Eye (tissue), 1 donor: ENCODE measurements at regions not wholly inside any gene's neighbourhood (a gene's known extent, or its start where the extent isn't known, plus 50 kb on each side); places are given as distances from the start of the nearest gene placed in this dataset.

Source experiments
- DNase-seq: peaks from one replicate; pipeline ENCODE4 v3.0.0-alpha.2; 2015

- DNase-seq = no peak
Measured at GRCh38 chr15:36370051-36370730, 209.2 kb upstream of the CDIN1 start.

- no peak for DNase-seq
Measured at GRCh38 chr15:36370731-36371112, 208.7 kb upstream of the CDIN1 start.

DNA sequence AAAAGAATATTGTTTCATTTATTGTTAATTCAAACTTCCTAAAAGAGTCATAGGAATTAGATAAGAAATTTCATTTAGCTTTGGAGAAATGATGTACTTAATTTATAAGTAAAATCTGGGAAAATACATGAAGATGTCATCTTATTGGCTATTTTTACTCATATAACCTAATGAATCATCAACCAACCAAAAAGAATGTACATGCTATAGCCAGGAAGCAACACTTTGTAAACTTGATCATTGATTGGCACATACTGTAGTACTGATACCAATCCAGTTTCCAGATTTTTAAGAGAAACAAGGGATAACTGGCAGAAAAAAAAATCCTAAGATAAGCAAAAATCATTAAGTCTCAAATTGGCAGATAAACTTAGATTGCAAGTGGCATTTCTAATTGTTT lies 207.9 kb upstream of the CDIN1 start:
- no peak for DNase-seq

- no peak for DNase-seq
Measured at GRCh38 chr15:36372968-36373367, 206.5 kb upstream of the CDIN1 start.

GRCh38 chr15:36373550-36373949 lies 205.9 kb upstream of the CDIN1 start:
- no peak for DNase-seq

DNA sequence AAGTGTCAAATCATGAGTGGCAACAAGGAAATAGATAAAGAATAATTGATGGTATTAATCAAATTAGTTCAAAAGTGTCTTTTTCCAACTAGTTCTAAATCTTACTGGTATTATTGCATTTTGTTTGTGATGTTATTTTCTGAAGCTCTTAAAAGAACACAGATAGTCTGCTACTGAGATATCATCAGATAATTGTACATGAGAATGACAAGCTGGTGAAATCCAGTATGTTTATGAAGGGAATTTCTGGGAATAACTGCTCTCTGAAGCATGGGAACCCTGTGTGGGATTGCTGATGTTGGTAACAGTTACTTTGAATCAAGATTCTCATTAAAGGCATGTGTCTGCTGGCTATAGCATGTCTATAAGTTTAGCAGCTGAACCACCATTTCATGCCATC lies 190.3 kb upstream of the CDIN1 start:
- DNase-seq = no peak

DNA sequence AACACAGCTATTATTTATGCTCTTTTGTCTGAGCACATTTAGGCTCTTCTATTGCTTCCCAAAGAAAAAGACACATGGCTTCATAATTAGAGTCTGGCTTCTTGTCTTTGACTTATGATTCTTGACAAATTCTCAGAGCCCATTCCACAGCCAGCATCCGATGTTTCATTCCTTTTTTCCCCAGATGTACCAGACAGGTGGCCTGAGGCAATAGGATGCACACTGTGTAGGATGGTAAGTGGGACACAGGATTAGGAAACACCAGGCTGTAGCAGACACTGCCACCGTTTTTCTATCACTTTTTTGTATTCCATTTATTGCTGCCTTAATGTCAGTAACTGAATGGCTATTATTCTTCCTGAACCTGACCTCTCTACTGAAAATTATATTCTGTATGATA lies 188.9 kb upstream of the CDIN1 start:
- DNase-seq = no peak

DNA sequence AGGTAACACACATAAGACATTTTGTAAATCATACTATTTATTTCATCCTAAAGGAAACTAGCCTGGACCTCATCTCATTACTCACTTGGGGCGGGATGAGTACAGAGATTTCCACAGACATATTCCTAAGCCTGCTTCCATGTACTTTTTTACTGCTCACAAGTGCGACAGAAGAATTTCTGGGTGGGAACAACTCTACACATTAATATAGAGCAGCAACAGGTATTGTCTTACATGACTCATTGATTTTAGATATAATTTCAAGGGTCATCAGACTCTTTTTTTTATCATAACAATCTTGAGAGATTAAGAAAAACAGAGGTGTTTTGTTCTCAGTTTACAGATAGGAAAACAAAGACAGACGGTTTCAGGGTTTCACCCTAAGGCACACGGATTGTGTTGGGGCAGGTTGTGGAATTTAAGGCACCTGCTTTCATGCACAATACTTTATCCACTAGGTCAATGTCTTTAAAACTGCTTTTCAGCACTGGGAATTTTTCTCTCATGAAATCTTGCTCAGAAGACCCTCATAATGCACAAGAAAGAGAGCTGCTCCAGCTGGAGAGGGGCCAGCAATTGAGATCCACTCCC lies 186.7 kb upstream of the CDIN1 start:
- DNase-seq = peak; percentile 10

DNA sequence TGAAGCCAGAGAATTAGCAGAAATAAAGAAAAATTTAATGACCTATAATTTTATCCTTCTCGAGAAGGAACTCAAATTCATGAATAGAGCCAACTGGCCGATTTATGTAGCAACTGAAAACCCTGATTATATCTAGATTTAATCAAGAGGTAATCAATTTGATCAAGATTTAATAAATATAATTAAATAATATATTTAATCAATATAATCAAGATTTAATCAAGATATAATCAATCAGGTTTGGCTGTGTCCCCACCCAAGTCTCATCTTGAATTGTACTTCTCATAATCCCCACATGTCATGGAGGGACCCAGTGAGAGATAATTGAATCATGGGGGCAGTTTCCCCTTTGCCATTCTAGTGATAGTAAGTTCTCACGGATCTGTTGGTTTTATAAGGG lies 181.2 kb upstream of the CDIN1 start:
- no peak for DNase-seq

GRCh38 chr15:36399276-36399675 lies 180.2 kb upstream of the CDIN1 start:
- DNase-seq = no peak

- DNase-seq = no peak
Measured at GRCh38 chr15:36400936-36401585, 178.4 kb upstream of the CDIN1 start.

GRCh38 chr15:36401586-36401966 lies 177.8 kb upstream of the CDIN1 start:
- DNase-seq = no peak

DNA sequence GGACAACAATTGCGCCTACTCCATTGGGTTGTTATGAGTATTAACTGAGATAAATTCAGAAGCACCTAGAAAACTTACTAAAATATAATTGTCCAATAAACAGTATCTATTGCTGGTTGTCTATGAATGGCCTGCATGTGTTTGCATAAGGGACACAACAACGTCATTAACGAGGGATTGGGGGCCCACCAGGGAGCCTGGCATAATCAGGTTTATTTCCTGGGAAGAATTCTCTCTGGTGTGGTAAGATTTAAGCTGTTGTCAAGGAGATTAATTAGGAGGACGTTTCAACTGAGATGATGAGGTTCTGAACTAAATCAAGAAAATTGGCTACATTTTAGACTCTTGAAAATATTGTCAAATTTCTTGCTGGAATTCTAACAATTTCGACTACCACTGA lies 176.1 kb upstream of the CDIN1 start:
- DNase-seq = peak; percentile 53

GRCh38 chr15:36406366-36406765 lies 173.1 kb upstream of the CDIN1 start:
- DNase-seq = no peak

GRCh38 chr15:36406911-36407310 lies 172.5 kb upstream of the CDIN1 start:
- no peak for DNase-seq

GRCh38 chr15:36407647-36408046 lies 171.8 kb upstream of the CDIN1 start:
- no peak for DNase-seq

GRCh38 chr15:36409819-36410218 lies 169.6 kb upstream of the CDIN1 start:
- DNase-seq = no peak

- DNase-seq = no peak
Measured at GRCh38 chr15:36414670-36415069, 164.8 kb upstream of the CDIN1 start.

GRCh38 chr15:36415643-36416042 lies 163.8 kb upstream of the CDIN1 start:
- DNase-seq = no peak

GRCh38 chr15:36422631-36423030 lies 156.8 kb upstream of the CDIN1 start:
- no peak for DNase-seq

GRCh38 chr15:36426691-36427090 lies 152.7 kb upstream of the CDIN1 start:
- no peak for DNase-seq

DNA sequence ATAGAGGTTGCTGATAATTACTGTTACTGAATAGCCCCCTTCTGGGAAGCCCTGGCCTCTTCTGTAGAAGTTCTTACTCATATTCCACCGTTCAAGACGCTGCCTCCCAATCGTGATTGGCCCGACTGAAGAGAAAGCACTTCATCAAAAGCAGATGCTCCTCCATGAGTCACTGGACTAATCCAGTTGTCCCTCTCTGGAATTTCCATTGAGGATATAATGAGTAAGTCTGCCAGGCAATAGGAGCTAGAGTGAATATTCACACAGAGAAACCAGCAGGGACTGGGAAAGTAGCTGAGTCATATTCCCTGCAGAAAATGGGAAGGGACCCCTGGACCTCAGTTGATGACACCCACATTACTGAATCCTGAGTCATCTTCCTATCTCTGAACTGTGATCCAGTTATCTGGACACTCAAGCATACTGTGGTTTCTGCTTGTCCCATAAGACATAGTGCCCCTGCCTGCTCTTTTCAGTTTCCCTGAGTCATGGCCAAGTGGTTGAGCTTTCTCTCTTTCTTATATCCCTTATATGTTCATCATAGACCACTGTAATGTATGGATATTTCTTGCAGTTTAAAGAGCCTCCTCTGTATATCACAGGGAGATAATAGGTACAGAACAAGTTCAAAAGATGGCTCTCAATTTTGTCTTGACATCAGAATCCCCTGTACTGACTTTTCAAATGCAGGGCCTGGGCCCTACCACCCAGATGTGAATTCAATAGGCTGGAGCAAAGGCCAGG lies 151.2 kb upstream of the CDIN1 start:
- DNase-seq = no peak

DNA sequence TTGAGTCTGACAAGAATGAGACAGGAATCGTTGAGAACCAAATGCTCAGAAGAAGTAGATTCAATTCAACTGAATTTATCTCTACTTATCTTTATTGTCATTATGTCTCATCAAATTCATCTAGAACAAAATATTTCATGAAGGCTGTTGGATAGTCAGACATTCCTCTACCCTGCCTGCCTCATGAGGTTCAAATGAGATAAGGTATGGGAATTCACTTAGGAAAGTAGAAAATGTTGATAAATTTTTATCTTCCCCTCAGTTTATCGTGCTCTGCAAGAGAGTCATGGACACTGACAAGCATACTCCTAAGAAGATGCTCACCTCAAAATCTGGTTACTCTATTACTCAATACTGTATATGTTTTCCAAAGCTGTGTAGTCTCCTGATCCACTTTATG lies 149.7 kb upstream of the CDIN1 start:
- no peak for DNase-seq

- DNase-seq = no peak
Measured at GRCh38 chr15:36430280-36430679, 149.1 kb upstream of the CDIN1 start.
